Esophagus muscularis mucosa (tissue), 4 donors: ENCODE measurements at regions not wholly inside any gene's neighbourhood (a gene's known extent, or its start where the extent isn't known, plus 50 kb on each side); places are given as distances from the start of the nearest gene placed in this dataset.

Source experiments
- DNase-seq: peaks from one replicate; pipeline ENCODE4 v3.0.0-alpha.2; 2017; ENCODE audit errors: extremely low spot score
- H3K27ac ChIP-seq, 4 donors: fragments of 200-600 bp; sonication (generic); replicated peaks in 1 of 4; 1 replicate in 3 of 4; 2 replicates in 1 of 4; pipeline ENCODE4 v1.5.1; 2016 to 2019; ENCODE audit warnings: mild to moderate bottlenecking in 1 of 4
- H3K27me3 ChIP-seq, 4 donors: fragments of 200-600 bp; sonication (generic); one replicate each; pipeline versions ENCODE4 v1.5.1 to v1.6.0; 2016 to 2019
- H3K36me3 ChIP-seq, 4 donors: fragments of 200-600 bp; sonication (generic); one replicate each; pipeline ENCODE4 v1.5.1; 2016 to 2019
- H3K4me1 ChIP-seq, 4 donors: fragments of 200-600 bp; sonication (generic); one replicate each; pipeline ENCODE4 v1.5.1; 2016 to 2019
- H3K4me3 ChIP-seq, 4 donors: fragments of 200-600 bp; sonication (generic); 1 replicate in 2 of 4; 2 replicates in 2 of 4; pipeline ENCODE4 v1.5.1; 2016 to 2019; ENCODE audit warnings: mild to moderate bottlenecking in 4 of 4, moderate library complexity in 1 of 4
- H3K9me3 ChIP-seq, 4 donors: fragments of 200-600 bp; sonication (generic); 1 replicate in 3 of 4; 2 replicates in 1 of 4; pipeline ENCODE4 v1.5.1; 2016 to 2019
- EP300 ChIP-seq: sonication (generic); formaldehyde crosslinking; IDR thresholded peaks from one replicate; pipeline ENCODE4 v1.6.1; 2017; ENCODE audit warnings: antibody characterized with exemption
- POLR2A ChIP-seq: fragments of 450-650 bp; IDR thresholded peaks from one replicate; pipeline ENCODE4 v1.6.1; 2017; ENCODE audit warnings: antibody characterized with exemption, moderate library complexity, mild to moderate bottlenecking, low read depth
- POLR2AphosphoS5 ChIP-seq, 2 donors: sonication (generic); formaldehyde crosslinking; IDR thresholded peaks; one replicate each; pipeline ENCODE4 v1.6.1; 2017; ENCODE audit warnings: antibody characterized with exemption in 2 of 2
- WGBS: methylation state at CpG from one replicate; pipeline ENCODE4 v1.1.5; 2018; 5-methylcytosine and 5-hydroxymethylcytosine counted together
- intact Hi-C: fragments of 100-400 bp; cut with DNase I; formaldehyde crosslinking; loops from one replicate; pipeline ENCODE4 v1.15.1; 2023
- TF ChIP-seq, protein P1 (sequence below), 3 experiments: fragments of 200-600 bp in 2 of 3; fragments of 450-650 bp in 1 of 3; sonication (generic) in 2 of 3; IDR thresholded peaks; one replicate each; pipeline ENCODE4 v1.5.1; 2017 to 2019; ENCODE audit warnings: antibody characterized with exemption in 3 of 3, mild to moderate bottlenecking in 2 of 3, moderate library complexity in 1 of 3

DNA sequence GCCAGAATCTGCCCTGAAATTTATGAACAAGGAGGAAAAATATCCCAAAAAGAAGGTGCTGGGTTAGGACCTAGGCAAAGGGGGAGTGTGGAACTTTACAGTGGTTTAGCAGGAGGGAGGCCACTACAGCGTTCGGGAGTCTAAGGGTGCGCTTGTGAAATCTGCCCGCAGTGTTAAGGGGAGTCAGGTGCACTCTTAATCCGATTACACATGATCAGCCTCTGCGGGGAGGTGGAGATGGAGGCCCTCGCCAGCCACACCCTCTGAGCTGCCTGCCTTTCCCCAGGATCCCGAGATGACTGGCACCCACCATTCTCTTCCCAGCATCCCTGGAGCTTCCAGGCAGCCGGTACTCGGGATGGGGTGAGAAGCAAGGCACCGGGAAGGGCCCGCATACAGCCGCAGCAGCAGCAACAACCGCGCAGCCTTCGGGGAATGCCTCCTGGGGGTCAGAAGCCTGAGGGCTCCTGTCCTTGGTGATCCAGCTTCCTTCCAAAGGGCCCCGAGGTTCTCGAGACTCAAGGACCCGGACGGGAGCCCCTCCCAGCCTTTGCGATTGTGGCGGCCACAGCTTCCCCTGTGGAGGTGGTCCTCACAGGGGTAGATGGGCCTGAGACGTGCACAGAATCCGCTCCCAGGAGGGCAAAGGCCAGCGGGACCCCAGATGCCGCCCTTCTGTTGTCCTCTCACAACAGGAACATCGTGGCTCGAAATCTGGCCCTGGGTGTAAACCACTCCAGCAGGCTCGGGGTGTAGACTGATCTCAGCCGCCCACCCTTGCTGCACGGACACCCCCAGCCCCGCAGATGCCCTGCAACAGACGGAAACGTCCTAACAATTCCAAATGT lies 57.3 kb upstream of the CST7 start:
- peak; percentile 91 for DNase-seq
- Histone ChIP-seq H3K9me3 (no peaks in the 10 kb centered on the region), H3K27ac (no peak overlapping the region), H3K4me3 (no peak overlapping the region), H3K4me1 (no peaks in the 10 kb centered on the region), H3K27me3 (no peaks in the 10 kb centered on the region), H3K36me3 (no peaks in the 10 kb centered on the region)
- intact Hi-C loops = no loop called here
- 87% methylated on average over 24 of the region's 34 CpGs for WGBS
- TF ChIP-seq EP300 = no peak
- TF ChIP-seq POLR2AphosphoS5 (IDR thresholded peaks at IDR 0.05) = no peak
- TF ChIP-seq, protein P1, sequence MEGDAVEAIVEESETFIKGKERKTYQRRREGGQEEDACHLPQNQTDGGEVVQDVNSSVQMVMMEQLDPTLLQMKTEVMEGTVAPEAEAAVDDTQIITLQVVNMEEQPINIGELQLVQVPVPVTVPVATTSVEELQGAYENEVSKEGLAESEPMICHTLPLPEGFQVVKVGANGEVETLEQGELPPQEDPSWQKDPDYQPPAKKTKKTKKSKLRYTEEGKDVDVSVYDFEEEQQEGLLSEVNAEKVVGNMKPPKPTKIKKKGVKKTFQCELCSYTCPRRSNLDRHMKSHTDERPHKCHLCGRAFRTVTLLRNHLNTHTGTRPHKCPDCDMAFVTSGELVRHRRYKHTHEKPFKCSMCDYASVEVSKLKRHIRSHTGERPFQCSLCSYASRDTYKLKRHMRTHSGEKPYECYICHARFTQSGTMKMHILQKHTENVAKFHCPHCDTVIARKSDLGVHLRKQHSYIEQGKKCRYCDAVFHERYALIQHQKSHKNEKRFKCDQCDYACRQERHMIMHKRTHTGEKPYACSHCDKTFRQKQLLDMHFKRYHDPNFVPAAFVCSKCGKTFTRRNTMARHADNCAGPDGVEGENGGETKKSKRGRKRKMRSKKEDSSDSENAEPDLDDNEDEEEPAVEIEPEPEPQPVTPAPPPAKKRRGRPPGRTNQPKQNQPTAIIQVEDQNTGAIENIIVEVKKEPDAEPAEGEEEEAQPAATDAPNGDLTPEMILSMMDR (IDR thresholded peaks at IDR 0.05) = no peak
- TF ChIP-seq POLR2A = no peak

GRCh38 chr20:24892522-24892921 lies 56.5 kb upstream of the CST7 start:
- Histone ChIP-seq H3K4me1 (no peaks in the 10 kb centered on the region), H3K27ac (no peak overlapping the region), H3K9me3 (no peaks in the 10 kb centered on the region), H3K36me3 (no peaks in the 10 kb centered on the region), H3K4me3 (no peak overlapping the region), H3K27me3 (no peaks in the 10 kb centered on the region)
- WGBS = 83% methylated on average over 11 of the region's 11 CpGs
- no peak for DNase-seq
- intact Hi-C loops = no loop called here
- TF ChIP-seq POLR2AphosphoS5 (IDR thresholded peaks at IDR 0.05) = no peak
- no peak for TF ChIP-seq POLR2A
- TF ChIP-seq, protein P1 (IDR thresholded peaks at IDR 0.05) = no peak
- TF ChIP-seq EP300 = no peak

DNA sequence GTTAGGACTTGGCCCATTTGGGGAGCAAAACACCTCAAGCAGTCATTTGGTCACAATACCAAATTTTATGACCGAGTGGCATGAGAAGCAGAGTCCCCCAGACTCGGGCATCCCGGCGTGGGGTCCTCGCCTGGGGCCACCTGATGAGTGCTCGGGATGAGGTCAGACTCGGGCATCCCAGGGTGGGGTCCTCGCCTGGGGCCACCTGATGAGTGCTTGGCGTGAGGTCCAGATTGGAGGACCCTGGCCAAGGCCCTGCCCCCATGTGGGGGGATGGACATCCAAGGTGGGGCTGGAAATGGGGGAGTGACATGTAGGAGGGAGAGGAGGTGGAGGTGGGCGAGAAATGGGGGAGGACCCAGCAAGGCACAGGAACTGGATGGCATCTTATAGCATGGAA lies 56.1 kb upstream of the CST7 start:
- no peaks in the 10 kb centered on the region for H3K36me3 ChIP-seq
- TF ChIP-seq EP300 = no peak
- TF ChIP-seq, protein P1 (IDR thresholded peaks at IDR 0.05) = no peak
- TF ChIP-seq POLR2AphosphoS5 (IDR thresholded peaks at IDR 0.05) = no peak
- no peak for TF ChIP-seq POLR2A
- H3K4me3 ChIP-seq = no peak overlapping the region
- WGBS = 100% methylated on average over 9 of the region's 10 CpGs
- no peaks in the 10 kb centered on the region for H3K4me1 ChIP-seq
- no peak overlapping the region for H3K27ac ChIP-seq
- intact Hi-C loops = no loop called here
- H3K9me3 ChIP-seq = no peaks in the 10 kb centered on the region
- no peaks in the 10 kb centered on the region for H3K27me3 ChIP-seq
- no peak for DNase-seq

DNA sequence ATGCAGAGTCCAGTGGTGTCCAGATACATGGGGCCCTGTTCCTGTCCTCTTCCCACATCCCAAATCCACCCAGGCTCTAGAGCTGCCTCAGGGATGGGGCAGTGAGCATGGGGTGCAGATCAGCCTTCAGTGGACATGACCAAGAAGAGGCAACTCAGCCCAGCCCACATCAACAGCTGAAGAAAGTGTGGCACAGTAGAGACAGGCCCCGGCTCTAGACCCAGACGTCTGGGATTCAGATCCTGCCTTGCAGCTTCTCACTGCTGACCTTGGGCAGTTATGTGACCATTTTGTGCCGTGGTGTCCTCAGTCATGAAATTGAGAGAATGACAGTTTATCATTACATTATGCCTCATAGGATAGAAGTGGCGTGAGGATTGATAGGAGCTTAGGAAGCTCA lies 54.6 kb upstream of the CST7 start:
- Histone ChIP-seq H3K36me3 (no peaks in the 10 kb centered on the region), H3K27ac (no peak overlapping the region), H3K9me3 (peaks cover 0 to 12% (median 5%) of the 10 kb centered on the region in 4 donors), H3K4me1 (no peaks in the 10 kb centered on the region), H3K27me3 (no peaks in the 10 kb centered on the region), H3K4me3 (no peak overlapping the region)
- peak; percentile 64 for DNase-seq
- TF ChIP-seq POLR2A (no peak), EP300 (no peak), POLR2AphosphoS5 (IDR thresholded peaks at IDR 0.05) (no peak)
- TF ChIP-seq, protein P1 (IDR thresholded peaks at IDR 0.05) = no peak
- WGBS = 84% methylated on average over 4 of the region's 4 CpGs
- intact Hi-C loops = no loop called here
